HG03565 (cell line): ENCODE measurements at regions not wholly inside any gene's neighbourhood (a gene's known extent, or its start where the extent isn't known, plus 50 kb on each side); places are given as distances from the start of the nearest gene placed in this dataset.
A peak's percentile ranks its signal among the peaks of the same experiment; 100 is the strongest.
"Not testable (repeated sequence)": the region's sequence is repeated elsewhere in the genome, so short reads cannot be mapped to it uniquely, and the experiment has no call there.

ENCODE experiments used
- ATAC-seq: cut with Tn5 transposase; IDR thresholded peaks from one replicate; pipeline ENCODE4 v1.9.1; 2021; ENCODE audit warnings: mild to moderate bottlenecking, moderate library complexity; ENCODE audit not compliant: unreplicated experiment

DNA sequence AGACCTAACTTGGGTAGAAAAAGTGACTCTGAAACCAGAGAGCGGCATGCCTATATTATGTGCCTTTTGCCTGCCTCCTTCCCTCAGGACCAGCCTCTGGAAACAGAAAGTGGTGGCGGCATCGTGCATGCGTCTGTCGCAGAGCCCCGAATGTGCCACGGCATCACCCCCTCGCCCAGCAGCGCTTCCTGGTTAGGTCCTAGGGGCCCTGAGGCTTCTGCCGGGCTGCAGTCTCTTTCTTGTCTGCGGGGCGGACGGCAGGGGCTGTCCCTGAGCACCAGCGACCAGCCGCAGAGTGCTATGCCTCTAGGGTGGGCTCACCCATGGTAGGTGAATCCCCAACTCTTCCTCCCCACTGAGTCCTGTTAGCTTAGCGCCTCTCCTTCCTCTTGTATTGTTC lies 68.7 kb downstream of the VSIG4 start:
- no peak for ATAC-seq

DNA sequence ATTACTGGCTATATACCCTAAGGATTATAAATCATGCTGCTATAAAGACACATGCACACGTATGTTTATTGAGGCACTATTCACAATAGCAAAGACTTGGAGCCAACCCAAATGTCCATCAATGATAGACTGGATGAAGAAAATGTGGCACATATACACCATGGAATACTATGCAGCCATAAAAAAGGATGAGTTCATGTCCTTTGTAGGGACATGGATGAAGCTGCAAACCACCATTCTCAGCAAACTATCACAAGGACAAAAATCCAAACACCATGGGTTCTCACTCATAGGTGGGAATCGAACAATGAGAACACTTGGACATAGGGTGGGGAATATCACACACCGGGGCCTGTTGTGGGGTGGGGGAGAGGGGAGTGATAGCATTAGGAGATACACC lies 72.7 kb downstream of the VSIG4 start:
- not testable (repeated sequence) for ATAC-seq

DNA sequence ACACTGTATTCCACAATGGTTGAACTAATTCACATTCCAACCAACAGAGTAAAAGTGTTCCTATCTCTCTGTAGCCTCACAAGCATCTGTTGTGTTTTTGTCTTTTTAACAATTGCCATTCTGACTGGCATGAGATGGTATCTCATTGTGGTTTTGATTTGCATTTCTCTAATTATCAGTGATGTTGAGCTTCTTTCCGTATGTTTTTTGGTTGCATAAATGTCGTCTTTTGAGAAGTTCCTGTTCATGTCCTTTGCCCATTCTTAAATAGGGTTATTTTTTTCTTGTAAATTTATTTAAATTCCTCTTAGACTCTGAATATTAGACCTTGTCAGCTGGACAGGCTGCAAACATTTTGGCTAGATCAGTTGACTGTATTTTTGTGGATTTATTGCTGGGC lies 78.2 kb downstream of the VSIG4 start:
- ATAC-seq, result no peak

DNA sequence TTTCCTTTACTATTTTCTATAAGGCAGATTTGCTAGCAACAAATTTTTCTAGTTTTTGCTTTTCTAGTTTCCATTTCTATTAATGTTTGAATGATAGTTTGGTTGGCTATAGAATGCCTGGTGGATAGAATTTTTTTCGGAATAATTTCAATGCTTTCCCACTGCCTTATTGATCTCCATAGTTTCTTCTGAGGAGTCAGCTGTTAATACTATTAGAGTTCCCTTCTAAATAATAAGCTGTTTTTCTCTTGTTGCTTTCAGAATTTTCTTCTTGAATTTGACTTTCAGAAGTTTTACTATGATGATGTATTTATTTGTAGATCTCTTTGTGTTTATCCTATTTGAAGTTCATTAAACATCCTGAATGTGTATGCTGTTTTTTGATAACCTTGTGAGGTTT lies 91.8 kb downstream of the VSIG4 start:
- ATAC-seq, result no peak

DNA sequence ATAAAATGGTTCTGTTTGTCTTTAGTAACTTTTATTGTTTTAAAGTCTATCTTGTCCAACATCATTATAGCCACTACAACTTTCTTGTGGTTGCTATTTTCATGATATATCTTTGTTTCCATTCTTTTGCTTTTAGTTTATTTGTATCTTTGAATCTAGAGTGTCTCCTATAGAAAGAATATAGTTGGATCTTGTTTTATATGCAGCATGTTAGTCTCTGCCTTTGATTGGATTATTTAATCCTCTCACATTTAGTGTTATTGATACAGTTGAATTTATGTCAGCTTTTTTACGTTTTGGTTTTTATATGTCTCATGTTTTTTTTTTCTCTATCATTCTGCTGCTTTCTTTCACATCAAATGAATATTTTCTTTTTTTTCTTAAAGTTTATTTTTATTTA lies 98.1 kb downstream of the VSIG4 start:
- no peak for ATAC-seq

DNA sequence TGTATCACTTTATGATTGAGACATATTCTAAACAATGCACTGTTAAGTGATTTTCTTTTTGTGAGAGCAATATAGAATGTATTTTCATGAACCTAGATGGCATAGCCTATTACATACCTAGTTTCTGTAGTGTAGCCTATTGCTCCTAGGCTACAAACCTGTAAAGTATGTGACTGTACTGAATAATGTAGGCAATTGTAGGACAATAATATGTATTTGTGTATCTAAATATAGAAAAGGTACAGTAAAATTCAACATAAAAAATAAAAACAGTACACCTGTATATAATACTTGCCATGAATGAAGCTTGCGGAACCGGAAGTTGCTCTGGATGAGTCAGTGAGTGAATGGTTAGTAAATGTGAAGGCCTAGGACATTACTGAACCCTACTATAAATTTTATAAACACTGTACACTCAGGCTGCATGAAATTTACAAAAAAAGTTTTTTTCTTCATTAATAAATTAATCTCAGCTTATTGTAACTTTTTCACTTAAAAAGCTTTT lies 106.7 kb downstream of the VSIG4 start:
- no peak for ATAC-seq

DNA sequence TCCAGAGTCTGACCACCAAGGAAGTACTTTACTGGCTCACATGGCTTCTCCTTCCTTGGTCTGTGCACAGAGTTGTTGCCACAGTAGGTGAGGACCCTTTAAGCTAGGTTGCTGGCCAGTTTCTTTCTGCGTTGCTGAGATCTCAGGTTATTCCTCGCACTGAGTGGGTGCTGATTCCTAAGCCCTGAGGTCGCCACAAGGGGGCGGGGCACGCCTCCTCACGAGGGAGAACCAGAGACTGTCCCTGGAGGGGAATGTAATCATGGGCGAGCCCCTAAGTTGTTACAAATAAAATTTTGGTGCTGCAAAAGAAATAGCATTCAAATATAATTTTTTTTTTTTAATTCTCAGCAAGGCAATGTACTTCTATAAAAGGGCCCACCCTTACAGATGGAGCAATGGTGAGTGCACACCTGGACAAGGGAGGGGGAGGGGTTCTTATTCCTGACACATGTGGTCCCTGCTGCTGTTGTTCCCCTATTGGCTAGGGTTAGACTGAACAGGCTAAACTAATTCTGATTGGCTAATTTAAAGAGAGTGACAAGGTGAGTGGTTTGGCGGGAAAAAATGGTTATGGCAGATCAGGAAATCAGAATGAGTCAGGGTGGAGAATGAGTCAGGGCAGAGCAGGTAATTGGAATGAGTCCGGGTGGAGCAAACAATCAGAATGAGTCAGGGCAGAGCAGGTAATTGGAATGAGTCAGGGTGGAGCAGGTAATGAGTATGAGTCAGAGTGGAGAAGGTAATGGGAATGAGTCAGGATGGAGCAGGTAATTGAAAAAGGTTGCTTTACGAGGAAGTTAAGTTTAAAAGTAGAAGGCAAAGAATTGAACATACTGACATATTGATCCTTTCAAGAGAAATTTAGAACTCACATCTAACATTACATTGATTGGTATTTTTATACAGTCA lies 107.5 kb downstream of the VSIG4 start:
- ATAC-seq, result no peak

DNA sequence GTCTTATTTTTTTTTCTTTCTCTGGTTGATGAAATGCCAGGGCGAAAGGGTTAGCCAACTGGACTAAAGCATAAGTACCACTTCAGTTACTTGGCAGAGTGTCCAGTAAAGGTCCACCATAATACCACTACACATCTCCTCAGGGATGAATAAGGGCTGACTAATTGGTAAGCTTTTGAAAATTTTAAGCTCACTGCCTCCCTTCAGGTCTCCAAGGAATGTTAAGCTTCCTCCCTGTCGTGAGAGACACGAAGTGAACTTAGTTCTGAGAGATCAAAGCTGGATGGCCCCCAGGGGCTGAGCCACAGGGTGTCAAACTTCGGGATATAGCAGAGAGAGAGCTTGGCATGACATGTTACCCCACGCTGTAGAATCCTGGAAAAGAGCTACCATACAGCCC lies 111.4 kb downstream of the VSIG4 start:
- no peak for ATAC-seq

DNA sequence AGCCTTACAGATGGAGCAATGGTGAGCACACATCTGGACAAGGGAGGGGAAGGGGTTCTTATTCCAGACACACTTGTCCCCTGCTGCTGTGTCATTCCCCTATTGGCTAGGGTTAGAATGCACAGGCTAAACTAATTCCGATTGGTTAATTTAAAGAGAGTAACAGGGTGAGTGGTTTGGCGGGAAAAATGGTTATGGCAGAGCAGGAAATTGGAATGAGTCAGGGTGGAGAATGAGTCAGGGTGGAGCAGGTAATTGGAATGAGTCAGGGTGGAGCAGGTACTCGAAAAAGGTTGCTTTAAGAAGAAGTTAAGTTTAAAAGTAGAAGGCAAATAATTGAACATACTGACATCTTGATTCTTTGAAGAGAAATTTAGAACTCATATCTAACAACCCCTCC lies 112.5 kb downstream of the VSIG4 start:
- not testable (repeated sequence) for ATAC-seq

DNA sequence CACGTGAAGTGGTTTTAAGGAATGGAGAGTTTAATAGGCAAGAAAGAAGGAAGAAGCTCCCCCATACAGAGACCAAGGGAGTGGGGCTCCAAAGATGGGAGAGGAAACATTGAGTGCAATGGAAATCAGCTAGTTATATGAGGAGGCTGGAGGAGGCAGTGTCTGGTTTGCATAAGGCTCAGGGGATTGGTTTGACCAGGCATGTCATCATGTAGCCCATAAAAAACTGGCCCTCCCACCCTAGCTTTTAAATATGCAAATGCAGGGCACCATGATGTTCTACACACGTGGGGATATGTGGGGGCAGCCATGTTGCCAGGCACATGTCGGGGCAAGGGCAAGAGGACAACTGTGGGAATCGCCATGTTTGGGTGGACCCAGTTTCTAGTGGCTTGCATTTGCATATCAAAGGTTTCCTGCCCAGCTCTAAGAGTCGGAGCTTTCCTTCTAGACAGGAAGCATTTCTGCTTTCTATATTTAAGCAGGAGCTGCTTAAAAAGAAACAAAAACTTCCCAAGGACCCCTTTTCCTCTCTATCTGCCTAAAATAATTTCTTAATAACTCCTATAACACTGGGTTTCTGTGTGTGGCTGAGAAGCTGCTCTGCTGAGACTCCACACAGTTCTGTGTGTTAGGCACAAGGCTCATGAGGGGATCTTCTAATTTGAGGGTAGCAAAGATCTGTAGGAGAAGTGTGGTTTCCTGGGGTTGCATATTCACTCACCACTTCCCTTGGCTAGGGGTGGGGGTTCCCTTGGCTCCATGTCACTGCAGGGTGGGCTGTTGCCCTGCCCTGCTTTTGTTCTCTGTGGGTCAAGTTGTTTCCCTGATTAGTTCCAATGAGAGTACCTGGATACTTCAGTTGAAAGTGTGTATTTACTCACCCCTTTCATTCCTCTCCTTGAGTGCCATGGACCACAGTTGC lies 113.5 kb downstream of the VSIG4 start:
- ATAC-seq, result peak; percentile 77

DNA sequence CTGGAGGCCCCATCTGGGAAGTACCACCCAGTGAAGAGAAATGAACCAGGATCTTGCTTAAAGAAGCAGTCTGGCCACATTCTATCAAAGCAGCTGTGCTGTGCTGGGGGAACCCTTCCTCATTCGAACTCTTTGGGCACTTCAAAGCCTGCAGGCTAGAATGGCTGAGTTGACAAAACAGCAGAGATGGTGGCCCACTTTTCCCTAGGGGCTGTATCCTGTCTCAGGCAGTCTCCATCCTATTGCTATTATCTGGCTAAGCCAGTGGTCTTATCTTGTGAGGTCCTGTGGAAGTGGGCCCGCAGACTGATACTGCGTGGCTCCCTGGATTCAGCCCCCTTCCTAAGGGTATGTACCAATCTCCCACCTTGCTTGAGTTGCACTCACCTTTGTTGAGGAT lies 114.3 kb downstream of the VSIG4 start:
- ATAC-seq, result no peak

DNA sequence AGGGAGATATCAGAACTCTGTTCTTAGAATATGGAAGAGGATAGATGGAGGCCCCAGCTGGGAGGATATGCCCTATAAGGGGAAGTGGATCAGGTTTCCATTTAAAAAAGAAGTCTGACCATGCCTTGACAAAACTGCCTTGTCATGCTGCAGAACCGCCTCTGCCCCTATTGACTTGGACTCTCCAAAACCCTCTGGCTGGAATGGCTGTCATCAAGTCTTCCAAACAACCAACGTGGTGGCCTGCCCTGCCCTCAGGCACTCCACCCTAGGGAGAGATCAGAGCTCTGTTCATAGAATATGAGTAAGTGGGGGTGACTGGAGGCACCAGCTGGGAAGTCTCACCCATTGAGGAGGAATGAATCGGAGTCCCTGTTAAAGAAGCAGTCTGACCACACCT lies 114.9 kb downstream of the VSIG4 start:
- ATAC-seq, result no peak

DNA sequence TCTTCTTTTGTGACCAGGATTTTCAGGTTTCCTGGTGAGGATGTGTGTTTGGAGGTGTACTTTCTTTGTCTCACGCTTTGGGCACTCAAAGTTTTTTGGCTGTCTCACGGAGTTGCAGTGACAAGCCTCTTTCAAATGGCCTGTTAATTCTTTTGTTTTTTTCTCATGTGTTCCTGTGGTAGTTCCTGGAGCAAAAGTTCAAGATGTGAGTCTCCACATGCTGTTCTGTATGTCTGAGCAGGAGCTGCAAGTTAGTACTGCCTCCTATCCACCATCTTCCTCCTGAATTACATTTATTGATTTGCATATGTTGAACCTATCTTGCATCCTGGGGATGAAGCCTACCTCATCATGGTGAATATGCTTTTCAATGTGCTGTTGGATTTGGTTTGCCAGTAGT lies 118.5 kb downstream of the VSIG4 start:
- ATAC-seq, result no peak

DNA sequence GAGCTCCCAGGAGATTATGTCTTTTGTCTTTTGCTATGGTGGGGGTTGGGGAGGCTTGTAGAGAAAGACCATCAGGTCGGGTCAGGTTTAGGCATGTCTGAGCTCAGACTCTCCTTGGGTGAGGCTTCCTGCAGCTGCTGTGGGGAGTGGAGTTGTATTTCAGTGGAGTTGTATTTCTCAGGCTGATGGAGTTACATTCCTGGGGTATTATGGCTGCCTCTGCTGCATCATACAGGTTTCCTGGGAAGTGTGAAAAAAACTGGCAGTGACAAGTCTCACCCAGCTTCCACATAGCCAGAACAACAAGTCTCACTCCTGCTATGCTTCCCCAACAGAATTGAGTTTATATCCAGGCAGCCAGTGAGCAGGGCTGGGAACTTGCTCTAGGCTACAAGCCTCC lies 119.3 kb downstream of the VSIG4 start:
- ATAC-seq, result no peak

DNA sequence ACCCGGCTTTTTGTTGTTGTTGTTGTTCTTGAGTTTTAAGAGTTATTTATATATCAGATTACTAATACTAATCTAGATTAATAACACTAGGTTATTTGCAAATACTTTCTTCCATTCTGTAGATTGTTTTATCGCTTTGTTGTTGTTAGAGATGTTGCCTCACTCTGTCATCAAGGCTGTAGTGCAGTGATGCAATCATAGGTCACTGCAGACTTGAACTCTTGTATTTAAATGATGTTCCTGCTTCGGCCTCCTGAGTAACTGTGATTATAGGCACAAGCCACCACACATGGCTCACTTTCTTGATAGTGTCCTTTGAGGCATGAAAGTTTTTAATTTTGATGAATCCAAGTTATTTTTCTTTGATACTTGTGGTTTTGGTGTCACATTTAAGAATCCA lies 129.0 kb downstream of the VSIG4 start:
- ATAC-seq, result no peak

DNA sequence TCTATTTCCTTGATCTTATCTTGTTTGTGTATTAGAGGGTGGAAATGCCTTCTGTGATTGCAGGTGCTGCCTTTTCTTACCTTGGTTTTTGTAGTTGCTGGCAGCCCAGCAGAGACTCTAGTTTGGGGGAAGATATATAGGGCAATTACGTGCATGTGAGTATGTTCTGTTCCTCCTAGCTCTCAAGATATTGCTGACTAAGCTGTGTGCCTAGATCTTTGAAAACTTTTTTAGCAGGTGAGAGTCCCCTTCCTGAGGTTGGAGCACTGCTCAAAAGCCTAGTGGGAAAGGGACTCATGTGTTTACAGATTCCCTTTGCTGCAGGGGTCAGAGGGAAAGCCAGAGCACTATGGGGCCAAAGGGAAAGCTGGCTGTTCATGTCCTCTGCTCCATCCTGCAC lies 136.1 kb downstream of the VSIG4 start:
- no peak for ATAC-seq

DNA sequence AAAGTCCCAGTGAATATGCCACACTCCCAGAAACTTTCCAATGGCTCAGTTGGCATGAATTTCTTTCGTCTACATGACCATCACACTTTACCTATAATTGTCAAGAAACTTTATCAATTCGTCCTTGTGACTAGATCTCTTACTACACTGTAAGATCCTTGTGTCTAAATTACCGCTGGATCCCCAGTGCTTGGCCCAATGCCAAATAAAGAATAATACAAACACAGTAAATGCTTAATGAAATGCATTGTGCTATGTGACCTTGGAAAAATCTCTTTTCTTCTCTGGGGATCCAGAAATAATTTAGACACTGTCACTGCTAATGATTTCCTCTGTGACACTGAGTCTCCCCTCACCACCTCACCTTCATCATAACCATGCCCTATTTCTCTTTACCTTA lies 137.9 kb downstream of the VSIG4 start:
- ATAC-seq, result no peak

DNA sequence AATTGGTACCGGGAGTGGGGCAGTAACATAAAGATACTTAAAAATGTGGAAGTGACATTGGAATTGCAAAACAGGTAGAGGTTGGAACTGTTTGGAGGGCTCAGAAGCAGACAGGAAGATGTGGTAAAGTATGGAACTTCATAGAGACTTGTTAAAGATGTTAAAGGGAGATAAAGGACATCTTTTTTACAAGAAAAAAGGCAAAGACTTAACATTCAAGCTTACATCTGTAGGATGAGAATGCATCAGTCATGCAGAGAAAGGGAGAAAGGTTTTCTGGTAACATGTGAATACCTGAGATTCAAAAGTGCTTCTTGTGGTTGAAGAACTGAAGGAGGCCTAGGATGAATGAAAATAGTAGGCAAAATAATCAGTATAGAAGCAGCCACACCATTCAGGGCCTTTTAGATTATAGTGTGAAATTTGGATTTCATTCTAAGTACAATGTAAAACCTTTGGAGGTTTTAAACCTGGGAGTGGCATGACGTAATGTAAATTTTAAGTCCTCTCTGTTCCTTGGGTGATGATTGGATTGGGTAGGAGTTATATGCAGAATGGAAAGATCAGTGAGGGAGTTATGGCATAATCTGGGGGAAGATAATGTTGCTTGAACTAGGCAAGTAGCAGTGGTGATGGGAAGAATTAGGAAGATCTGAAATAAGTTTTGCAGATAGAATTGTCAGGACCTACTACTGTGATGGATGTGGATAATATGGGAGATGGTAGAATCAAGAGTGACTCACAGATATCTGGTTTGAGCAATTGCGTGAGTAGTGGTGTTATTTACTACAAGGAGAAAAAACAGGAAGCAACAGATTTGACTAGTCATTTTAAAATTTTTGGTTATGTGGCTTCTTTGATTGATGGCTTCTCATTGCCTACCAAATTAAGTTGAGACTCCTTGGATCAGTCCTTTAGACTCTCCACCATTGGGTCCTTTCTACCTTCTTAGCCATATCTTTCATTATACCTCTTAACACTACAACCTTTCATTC lies 138.7 kb downstream of the VSIG4 start:
- ATAC-seq, result no peak

DNA sequence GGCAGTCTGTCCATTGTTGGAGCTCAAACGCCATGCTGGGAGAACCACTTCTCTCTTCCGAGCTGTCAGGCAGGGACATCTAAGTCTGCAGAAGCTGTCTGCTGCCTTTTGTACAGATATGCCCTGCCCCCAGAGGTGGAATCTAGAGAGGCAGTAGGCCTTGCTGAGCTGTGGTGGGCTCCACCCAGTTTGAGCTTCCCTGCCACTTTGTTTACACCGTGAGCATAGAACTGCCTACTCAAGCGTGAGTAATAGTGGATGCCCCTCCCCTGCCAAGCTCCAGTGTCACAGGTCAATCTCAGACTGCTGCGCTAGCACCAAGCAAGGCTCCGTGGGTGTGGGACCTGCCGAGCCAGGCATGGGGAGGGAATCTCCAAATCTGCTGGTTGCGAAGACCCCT lies 145.7 kb downstream of the VSIG4 start:
- ATAC-seq, result no peak

DNA sequence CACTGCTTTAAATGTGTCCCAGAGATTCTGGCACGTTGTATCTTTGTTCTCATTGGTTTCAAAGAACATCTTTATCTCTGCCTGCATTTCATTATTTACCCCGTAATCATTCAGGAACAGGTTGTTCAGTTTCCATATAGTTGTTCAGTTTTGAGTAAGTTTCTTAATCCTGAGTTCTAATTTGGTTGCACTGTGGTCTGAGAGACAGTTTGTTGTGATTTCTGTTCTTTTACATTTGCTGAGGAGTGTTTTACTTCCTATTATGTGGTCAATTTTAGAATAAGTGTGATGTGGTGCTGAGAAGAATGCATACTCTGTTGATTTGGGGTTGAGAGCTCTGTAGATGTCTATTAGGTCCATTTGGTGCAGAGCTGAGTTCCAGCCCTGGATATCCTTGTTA lies 148.1 kb downstream of the VSIG4 start:
- ATAC-seq, result not testable (repeated sequence)
